HepG2 (cell line): ENCODE measurements at regions not wholly inside any gene's neighbourhood (a gene's known extent, or its start where the extent isn't known, plus 50 kb on each side); places are given as distances from the start of the nearest gene placed in this dataset.

Source experiments
- ATAC-seq: fragments of 200-7000 bp; cut with Tn5 transposase; 3 replicates; pipeline ENCODE4 v1.9.1; 2020; ENCODE audit warnings: mild to moderate bottlenecking, moderate library complexity
- BruUV-seq: library from RNA; stranded (reverse); fragments of 400-500 nt; replicated peaks from 2 replicates; lab custom pipeline; 2021; lab: Mats Ljungman, UMichigan
- CTCF ChIA-PET: fragments of 300-600 bp; formaldehyde crosslinking; extraction: SDS; loops from one replicate; lab custom pipeline; 2021; ENCODE audit warnings: low total read pairs, inconsistent platforms, low intra/inter-chr PET ratio; lab: Yijun Ruan, JAX
- POLR2A ChIA-PET: fragments of 350-600 bp; sonication (Branson Sonifier 250); formaldehyde crosslinking; loops from one replicate; lab custom pipeline; 2020; ENCODE audit warnings: antibody characterized with exemption, inconsistent platforms; lab: Yijun Ruan, JAX
- DNase-seq: peaks from one replicate; pipeline ENCODE4 v3.0.0-alpha.2; 2015; ENCODE audit warnings: low spot score
- FAIRE-seq: peaks from 3 replicates; lab custom pipeline; 2011; peaks lifted over from hg19 to GRCh38; lab: Jason Lieb, UNC
- H2AFZ ChIP-seq: one replicate; pipeline ENCODE4 v1.6.1; 2011; ENCODE audit warnings: low read length, inconsistent platforms
- H3K27ac ChIP-seq: fragments of 300-600 bp; 3 replicates; pipeline ENCODE4 v1.8.0; 2011; ENCODE audit warnings: mixed run types, mild to moderate bottlenecking, mixed read lengths, low read length, inconsistent platforms; ENCODE audit not compliant: insufficient read depth; ENCODE audit errors: extremely low read length
- H3K27me3 ChIP-seq, 2 experiments: fragments of 200-600 bp in 1 of 2; 2 replicates in 1 of 2; 3 replicates in 1 of 2; pipeline versions ENCODE4 v1.6.0 to v1.8.0; 2011; ENCODE audit warnings: low read length in 2 of 2, mild to moderate bottlenecking in 2 of 2, moderate library complexity in 2 of 2, inconsistent platforms in 1 of 2; ENCODE audit not compliant: insufficient read depth in 2 of 2, control insufficient read depth in 1 of 2
- H3K36me3 ChIP-seq, 2 experiments: fragments of 200-600 bp in 1 of 2; replicated peaks in 1 of 2; 2 replicates in 1 of 2; 3 replicates in 1 of 2; pipeline versions ENCODE4 v1.5.1 to v1.8.0; 2011; ENCODE audit warnings: low read length in 2 of 2, inconsistent platforms in 1 of 2; ENCODE audit not compliant: insufficient read depth in 2 of 2, control insufficient read depth in 1 of 2
- H3K4me1 ChIP-seq: 2 replicates; pipeline ENCODE4 v1.5.1; 2012; ENCODE audit warnings: low read length, inconsistent platforms; ENCODE audit not compliant: insufficient read depth
- H3K4me2 ChIP-seq: 2 replicates; pipeline ENCODE4 v1.6.0; 2011; ENCODE audit warnings: low read depth, low read length, inconsistent platforms
- H3K4me3 ChIP-seq, 3 experiments: fragments of 200-600 bp in 1 of 3; sonication (generic), shearing (Covaris generic) in 1 of 3; replicated peaks in 1 of 3; 2 replicates each; pipeline ENCODE4 v1.5.1; 2011 to 2016; ENCODE audit warnings: low read length in 3 of 3, inconsistent platforms in 2 of 3, low read depth in 2 of 3, mild to moderate bottlenecking in 2 of 3, control low read depth in 1 of 3, mixed read lengths in 1 of 3; ENCODE audit not compliant: insufficient read depth in 1 of 3
- H3K79me2 ChIP-seq: one replicate; pipeline ENCODE4 v1.6.1; 2011; ENCODE audit warnings: low read length, inconsistent platforms; ENCODE audit not compliant: insufficient read depth
- H3K9ac ChIP-seq: 2 replicates; pipeline ENCODE4 v1.6.0; 2011; ENCODE audit warnings: mild to moderate bottlenecking, low read depth, low read length, inconsistent platforms; ENCODE audit not compliant: insufficient read depth
- H3K9me3 ChIP-seq: 2 replicates; pipeline ENCODE4 v1.5.1; 2012; ENCODE audit warnings: mild to moderate bottlenecking, low read length
- H4K20me1 ChIP-seq: 2 replicates; pipeline ENCODE4 v1.6.0; 2011; ENCODE audit warnings: inconsistent platforms, mild to moderate bottlenecking, low read length, moderate library complexity; ENCODE audit not compliant: insufficient read depth
- ATF7-NPFF ChIP-seq: sonication (generic); formaldehyde crosslinking; IDR thresholded peaks from 2 replicates; pipeline ENCODE4 v1.8.1; 2023; ENCODE audit warnings: mild to moderate bottlenecking, low read depth, missing genetic modification reagents, moderate library complexity
- FOXP4 ChIP-seq: sonication (generic); formaldehyde crosslinking; IDR thresholded peaks from 2 replicates; pipeline ENCODE4 v1.4.0; 2020; ENCODE audit warnings: missing genetic modification reagents
- HMG20B ChIP-seq: conservative IDR thresholded peaks from 2 replicates; pipeline ENCODE4 v1.6.1; 2016; ENCODE audit warnings: missing genetic modification reagents, missing compliant biosample characterization
- REPIN1 ChIP-seq: sonication (generic); formaldehyde crosslinking; IDR thresholded peaks from 2 replicates; pipeline ENCODE4 v1.8.0; 2022; ENCODE audit warnings: missing genetic modification reagents, low read depth, mild to moderate bottlenecking, borderline replicate concordance
- ZFYVE20 ChIP-seq: sonication (generic); formaldehyde crosslinking; IDR thresholded peaks from 2 replicates; pipeline ENCODE4 v1.8.0; 2023; ENCODE audit warnings: low read depth, mild to moderate bottlenecking, moderate library complexity, missing genetic modification reagents, borderline replicate concordance
- ZKSCAN5 ChIP-seq: sonication (generic); formaldehyde crosslinking; IDR thresholded peaks from 2 replicates; pipeline ENCODE4 v1.5.1; 2020; ENCODE audit warnings: mild to moderate bottlenecking, missing genetic modification reagents
- ZNF20 ChIP-seq: sonication (generic); formaldehyde crosslinking; IDR thresholded peaks from 2 replicates; pipeline ENCODE4 v1.4.0; 2020; ENCODE audit warnings: mild to moderate bottlenecking, moderate library complexity, missing genetic modification reagents
- ZNF224 ChIP-seq: sonication (generic); formaldehyde crosslinking; IDR thresholded peaks from 2 replicates; pipeline ENCODE4 v1.5.0; 2020; ENCODE audit warnings: mild to moderate bottlenecking, missing genetic modification reagents
- ZNF253 ChIP-seq: sonication (generic); formaldehyde crosslinking; IDR thresholded peaks from 2 replicates; pipeline ENCODE4 v1.8.0; 2022; ENCODE audit warnings: mild to moderate bottlenecking, missing genetic modification reagents, borderline replicate concordance
- ZNF660 ChIP-seq: sonication (generic); formaldehyde crosslinking; IDR thresholded peaks from 2 replicates; pipeline ENCODE4 v1.5.1; 2020; ENCODE audit warnings: mild to moderate bottlenecking, low read depth, missing genetic modification reagents, borderline replicate concordance
- ZNF772 ChIP-seq: sonication (generic); formaldehyde crosslinking; IDR thresholded peaks from 2 replicates; pipeline ENCODE4 v1.5.0; 2020; ENCODE audit warnings: mild to moderate bottlenecking, missing genetic modification reagents
- ZNF790 ChIP-seq: sonication (generic); formaldehyde crosslinking; IDR thresholded peaks from 2 replicates; pipeline ENCODE4 v1.8.0; 2022; ENCODE audit warnings: missing genetic modification reagents, mild to moderate bottlenecking, borderline replicate concordance
- WGBS: methylation state at CpG from one replicate; pipeline ENCODE4 v1.1.6; 2017; ENCODE audit warnings: low lambda C conversion rate; 5-methylcytosine and 5-hydroxymethylcytosine counted together
- in situ Hi-C: cut with HindIII; loops from 2 replicates; pipeline ENCODE4 v1.10.0; 2017; ENCODE audit warnings: low pct_unique_long_range_greater_than_20kb; ENCODE audit not compliant: extremely low pct_ligation_motif_present
- intact Hi-C: fragments of 100-400 bp; cut with micrococcal nuclease; formaldehyde crosslinking; loops from one replicate; pipeline ENCODE4 v1.10.0; 2022; ENCODE audit not compliant: unreplicated experiment
- TF ChIP-seq, protein P1 (sequence below): IDR thresholded peaks from 2 replicates; pipeline ENCODE4 v1.6.1; 2016
- TF ChIP-seq, protein P2 (sequence below): sonication (generic); formaldehyde crosslinking; IDR thresholded peaks from 2 replicates; pipeline ENCODE4 v1.5.0; 2020; ENCODE audit warnings: mild to moderate bottlenecking, missing genetic modification reagents, borderline replicate concordance

DNA sequence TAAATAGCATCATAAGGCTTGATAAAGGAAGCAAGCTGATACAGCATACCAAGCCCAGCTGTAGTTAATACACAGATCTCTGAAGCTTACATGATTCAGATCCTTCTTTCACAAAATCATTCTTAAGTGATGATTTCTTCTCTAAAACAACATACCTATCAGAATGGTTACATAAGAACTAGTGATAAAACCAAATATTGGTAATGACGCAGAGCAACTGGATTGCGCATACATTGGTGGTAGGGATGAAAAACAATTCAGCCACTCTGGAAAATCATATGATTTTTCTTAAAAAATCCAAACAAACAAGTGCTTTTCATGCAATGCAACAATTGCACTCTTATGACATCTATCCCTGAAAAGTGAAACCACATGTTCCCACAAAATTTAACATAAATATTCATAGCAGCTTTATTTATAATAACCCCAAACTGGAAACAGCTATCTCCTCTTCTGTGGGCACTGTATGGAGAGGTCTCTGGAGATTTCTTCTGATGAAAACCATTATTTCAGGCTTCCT lies 153.6 kb upstream of the DSEL start:
- DNase-seq, result no peak
- intact Hi-C loops (no loop called here), in situ Hi-C loops (no loop called here)
- FAIRE-seq, result no peak
- no peak overlapping the region for H3K4me3 ChIP-seq
- TF ChIP-seq, protein P1, sequence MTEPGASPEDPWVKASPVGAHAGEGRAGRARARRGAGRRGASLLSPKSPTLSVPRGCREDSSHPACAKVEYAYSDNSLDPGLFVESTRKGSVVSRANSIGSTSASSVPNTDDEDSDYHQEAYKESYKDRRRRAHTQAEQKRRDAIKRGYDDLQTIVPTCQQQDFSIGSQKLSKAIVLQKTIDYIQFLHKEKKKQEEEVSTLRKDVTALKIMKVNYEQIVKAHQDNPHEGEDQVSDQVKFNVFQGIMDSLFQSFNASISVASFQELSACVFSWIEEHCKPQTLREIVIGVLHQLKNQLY, result no peak
- TF ChIP-seq, protein P2, sequence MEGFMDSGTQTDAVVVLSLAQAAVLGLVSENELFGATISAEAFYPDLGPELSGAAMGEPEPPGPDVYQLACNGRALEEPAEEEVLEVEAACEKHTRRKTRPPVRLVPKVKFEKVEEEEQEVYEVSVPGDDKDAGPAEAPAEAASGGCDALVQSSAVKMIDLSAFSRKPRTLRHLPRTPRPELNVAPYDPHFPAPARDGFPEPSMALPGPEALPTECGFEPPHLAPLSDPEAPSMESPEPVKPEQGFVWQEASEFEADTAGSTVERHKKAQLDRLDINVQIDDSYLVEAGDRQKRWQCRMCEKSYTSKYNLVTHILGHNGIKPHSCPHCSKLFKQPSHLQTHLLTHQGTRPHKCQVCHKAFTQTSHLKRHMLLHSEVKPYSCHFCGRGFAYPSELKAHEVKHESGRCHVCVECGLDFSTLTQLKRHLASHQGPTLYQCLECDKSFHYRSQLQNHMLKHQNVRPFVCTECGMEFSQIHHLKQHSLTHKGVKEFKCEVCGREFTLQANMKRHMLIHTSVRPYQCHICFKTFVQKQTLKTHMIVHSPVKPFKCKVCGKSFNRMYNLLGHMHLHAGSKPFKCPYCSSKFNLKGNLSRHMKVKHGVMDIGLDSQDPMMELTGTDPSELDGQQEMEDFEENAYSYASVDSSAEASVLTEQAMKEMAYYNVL (CRISPR knock-in tag), result no peak
- TF ChIP-seq ZNF660 (CRISPR knock-in tag), result no peak
- no peak overlapping the region for H3K9ac ChIP-seq
- H4K20me1 ChIP-seq, result no peaks in the 10 kb centered on the region
- no peak overlapping the region for H2AFZ ChIP-seq
- WGBS, result 72% methylated on average over 2 of the region's 2 CpGs
- ChIA-PET CTCF (no interaction called here), POLR2A (no interaction called here)
- H3K4me1 ChIP-seq, result no peaks in the 10 kb centered on the region
- H3K79me2 ChIP-seq, result no peaks in the 10 kb centered on the region
- BruUV-seq, result no TSS peak
- no peaks in the 10 kb centered on the region for H3K9me3 ChIP-seq
- H3K27me3 ChIP-seq, result no peaks in the 10 kb centered on the region
- no peak overlapping the region for H3K4me2 ChIP-seq
- H3K27ac ChIP-seq, result no peak overlapping the region
- no peak for ATAC-seq
- no peaks in the 10 kb centered on the region for H3K36me3 ChIP-seq

- Histone ChIP-seq H2AFZ (no peak overlapping the region), H3K9me3 (no peaks in the 10 kb centered on the region), H3K4me1 (no peaks in the 10 kb centered on the region), H4K20me1 (no peaks in the 10 kb centered on the region), H3K27me3 (no peaks in the 10 kb centered on the region), H3K79me2 (no peaks in the 10 kb centered on the region), H3K4me2 (no peak overlapping the region), H3K4me3 (no peak overlapping the region), H3K36me3 (no peaks in the 10 kb centered on the region), H3K27ac (no peak overlapping the region), H3K9ac (no peak overlapping the region)
- POLR2A ChIA-PET, result no interaction called here
- in situ Hi-C loops, result no loop called here
- DNase-seq (no peak), ATAC-seq (no peak), FAIRE-seq (no peak)
- WGBS, result 3% methylated on average over 4 of the region's 4 CpGs
- no TSS peak for BruUV-seq
- intact Hi-C loops, result no loop called here
- CTCF ChIA-PET, result no interaction called here
- TF ChIP-seq REPIN1 (no peak), ZFYVE20 (CRISPR knock-in tag) (no peak), ZNF253 (no peak), ATF7-NPFF (no peak), ZNF772 (CRISPR knock-in tag) (no peak), ZNF790 (CRISPR knock-in tag) (no peak), FOXP4 (no peak), HMG20B (no peak), ZNF224 (CRISPR knock-in tag) (no peak), ZKSCAN5 (CRISPR knock-in tag) (no peak), ZNF20 (CRISPR knock-in tag) (no peak)
Observed at GRCh38 chr18:67665266-67665665, 148.7 kb upstream of the DSEL start.
